HL-60/S4 treated with retinoic acid at 250 ng/mL for 4 days and 3 days (cell line): ENCODE measurements at regions not wholly inside any gene's neighbourhood (a gene's known extent, or its start where the extent isn't known, plus 50 kb on each side); places are given as distances from the start of the nearest gene placed in this dataset.

Experiments
- in situ Hi-C: fragments of 300-500 bp; cut with MboI; formaldehyde crosslinking; loops from 2 replicates; pipeline ENCODE4 v1.7.0; 2022; ENCODE audit warnings: low sequenced_read_pairs

GRCh38 chr12:126602612-126603011 lies 1537.4 kb downstream of the AACS start:
- in situ Hi-C loops, result no loop called here

GRCh38 chr12:126607157-126607556 lies 1541.9 kb downstream of the AACS start:
- in situ Hi-C loops, result no loop called here

GRCh38 chr12:126607867-126608266 lies 1542.6 kb downstream of the AACS start:
- in situ Hi-C loops, result no loop called here

- in situ Hi-C loops, result no loop called here
Measured at GRCh38 chr12:126608607-126609175, 1543.5 kb downstream of the AACS start.

- in situ Hi-C loops, result no loop called here
Measured at GRCh38 chr12:126616441-126616840, 1551.2 kb downstream of the AACS start.

GRCh38 chr12:126617312-126617711 lies 1552.1 kb downstream of the AACS start:
- in situ Hi-C loops, result no loop called here

GRCh38 chr12:126627596-126627995 lies 1562.4 kb downstream of the AACS start:
- in situ Hi-C loops, result no loop called here

GRCh38 chr12:126636821-126637220 lies 1571.6 kb downstream of the AACS start:
- in situ Hi-C loops, result no loop called here

GRCh38 chr12:126644236-126645020 lies 1579.2 kb downstream of the AACS start:
- in situ Hi-C loops, result no loop called here

- in situ Hi-C loops, result no loop called here
Measured at GRCh38 chr12:126648074-126648473, 1582.8 kb downstream of the AACS start.

GRCh38 chr12:126651133-126651532 lies 1585.9 kb downstream of the AACS start:
- in situ Hi-C loops, result no loop called here

GRCh38 chr12:126663304-126664094 lies 1598.3 kb downstream of the AACS start:
- in situ Hi-C loops, result no loop called here

GRCh38 chr12:126667339-126667738 lies 1599.6 kb upstream of the TMEM132C start:
- in situ Hi-C loops, result no loop called here

- in situ Hi-C loops, result no loop called here
Measured at GRCh38 chr12:126668538-126668937, 1598.4 kb upstream of the TMEM132C start.

- in situ Hi-C loops, result no loop called here
Measured at GRCh38 chr12:126668961-126669360, 1598.0 kb upstream of the TMEM132C start.

GRCh38 chr12:126676434-126676833 lies 1590.5 kb upstream of the TMEM132C start:
- in situ Hi-C loops, result no loop called here

- in situ Hi-C loops, result no loop called here
Measured at GRCh38 chr12:126681676-126682075, 1585.3 kb upstream of the TMEM132C start.

GRCh38 chr12:126684703-126685102 lies 1582.3 kb upstream of the TMEM132C start:
- in situ Hi-C loops, result no loop called here

- in situ Hi-C loops, result no loop called here
Measured at GRCh38 chr12:126685636-126686035, 1581.3 kb upstream of the TMEM132C start.

GRCh38 chr12:126688556-126688955 lies 1578.4 kb upstream of the TMEM132C start:
- in situ Hi-C loops, result no loop called here

- in situ Hi-C loops, result no loop called here
Measured at GRCh38 chr12:126700096-126700495, 1566.9 kb upstream of the TMEM132C start.

- in situ Hi-C loops, result no loop called here
Measured at GRCh38 chr12:126704609-126705008, 1562.4 kb upstream of the TMEM132C start.
